Adrenal gland (tissue), 9 donors: ENCODE measurements at regions not wholly inside any gene's neighbourhood (a gene's known extent, or its start where the extent isn't known, plus 50 kb on each side); places are given as distances from the start of the nearest gene placed in this dataset.
A peak's percentile ranks its signal among the peaks of the same experiment; 100 is the strongest.

Experiments
- DNase-seq, 7 donors: peaks; one replicate each; pipeline ENCODE4 v3.0.0-alpha.2; 2019 to 2020
- H3K27ac ChIP-seq, 5 donors: fragments of 200-600 bp; sonication (generic) in 4 of 5; 1 replicate in 3 of 5; 2 replicates in 2 of 5; pipeline versions ENCODE4 v1.5.1 to v1.8.0; 2016 to 2020; ENCODE audit warnings: mild to moderate bottlenecking in 1 of 5
- H3K27me3 ChIP-seq: fragments of 200-600 bp; 2 replicates; pipeline ENCODE4 v1.8.0; 2021
- H3K36me3 ChIP-seq, 2 donors: fragments of 200-600 bp; replicated peaks in 1 of 2; 1 replicate in 1 of 2; 2 replicates in 1 of 2; pipeline versions ENCODE4 v1.5.1 to v1.8.0; 2018 to 2022
- H3K4me1 ChIP-seq, 2 donors: fragments of 200-600 bp; replicated peaks in 1 of 2; 1 replicate in 1 of 2; 2 replicates in 1 of 2; pipeline versions ENCODE4 v1.5.1 to v1.8.0; 2018 to 2021
- H3K4me3 ChIP-seq, 4 donors: fragments of 200-600 bp; sonication (generic) in 3 of 4; one replicate each; pipeline ENCODE4 v1.5.1; 2016 to 2018
- H3K9me3 ChIP-seq, 3 donors: fragments of 200-600 bp; sonication (generic) in 1 of 3; replicated peaks in 1 of 3; 1 replicate in 2 of 3; 2 replicates in 1 of 3; pipeline versions ENCODE4 v1.5.1 to v1.8.0; 2016 to 2021
- POLR2A ChIP-seq, 2 donors: fragments of 450-650 bp; IDR thresholded peaks; one replicate each; pipeline ENCODE4 v1.6.1; 2017; ENCODE audit warnings: antibody characterized with exemption in 2 of 2, mild to moderate bottlenecking in 2 of 2, moderate library complexity in 1 of 2
- WGBS, 4 donors: extraction: QIAGEN DNeasy Blood & Tissue Kit in 2 of 4; methylation state at CpG; one replicate each; pipeline versions ENCODE4 v1.1.5 to v1.1.7; 2013 to 2017; 5-methylcytosine and 5-hydroxymethylcytosine counted together
- intact Hi-C, 2 donors: fragments of 100-400 bp; cut with DNase I; formaldehyde crosslinking; loops; one replicate each; pipeline versions ENCODE4 v1.14.1 to v1.15.0; 2022 to 2023
- TF ChIP-seq, protein P1 (sequence below), 6 experiments: fragments of 450-650 bp in 4 of 6; fragments of 200-600 bp in 2 of 6; sonication (generic) in 1 of 6; IDR thresholded peaks; 1 replicate in 5 of 6; 2 replicates in 1 of 6; pipeline versions ENCODE4 v1.5.1 to v1.8.0; 2016 to 2021; ENCODE audit warnings: antibody characterized with exemption in 6 of 6, mild to moderate bottlenecking in 2 of 6, moderate library complexity in 1 of 6
- donor health status: healthy with polysubstance abuse.
- donor health status: Bipolar disorder and iron deficiency.
- donor health status: DM: yes; HTN: yes; CAD: no.
- donor health status: DM: no; HTN: no; CAD: no.
- donor health status: DM: no; HTN: no; CAD: no.

DNA sequence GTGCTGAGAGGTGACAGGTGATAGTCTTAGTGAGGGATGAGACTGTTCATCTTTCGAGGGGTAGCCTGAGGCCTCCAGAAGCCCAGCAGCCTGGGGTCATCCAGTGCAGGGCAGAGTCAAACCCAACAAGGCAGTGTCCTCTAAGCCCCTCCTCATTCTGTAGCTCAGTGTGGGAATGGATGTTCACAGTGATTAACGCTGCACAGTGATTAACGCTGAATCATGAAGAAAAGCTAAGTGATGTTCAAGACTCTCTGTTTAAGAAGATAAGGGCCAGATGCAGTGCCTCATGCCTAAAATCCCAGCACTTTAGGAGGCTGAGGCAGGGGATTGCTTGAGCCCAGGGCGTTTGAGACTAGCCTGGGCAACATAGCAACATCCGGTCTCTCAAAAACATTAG, 56.3 kb upstream of the LAPTM4A start:
- 70 to 90% (median 85%) methylated on average over 5 of the region's 5 CpGs for WGBS, 4 donors
- H3K9me3 ChIP-seq = no peaks in the 10 kb centered on the region
- no peak for DNase-seq
- H3K4me3 ChIP-seq = no peak overlapping the region
- H3K27me3 ChIP-seq = no peaks in the 10 kb centered on the region
- no peaks in the 10 kb centered on the region for H3K36me3 ChIP-seq
- no peak overlapping the region for H3K27ac ChIP-seq
- intact Hi-C loops = no loop called here
- no peaks in the 10 kb centered on the region for H3K4me1 ChIP-seq
- TF ChIP-seq, protein P1, sequence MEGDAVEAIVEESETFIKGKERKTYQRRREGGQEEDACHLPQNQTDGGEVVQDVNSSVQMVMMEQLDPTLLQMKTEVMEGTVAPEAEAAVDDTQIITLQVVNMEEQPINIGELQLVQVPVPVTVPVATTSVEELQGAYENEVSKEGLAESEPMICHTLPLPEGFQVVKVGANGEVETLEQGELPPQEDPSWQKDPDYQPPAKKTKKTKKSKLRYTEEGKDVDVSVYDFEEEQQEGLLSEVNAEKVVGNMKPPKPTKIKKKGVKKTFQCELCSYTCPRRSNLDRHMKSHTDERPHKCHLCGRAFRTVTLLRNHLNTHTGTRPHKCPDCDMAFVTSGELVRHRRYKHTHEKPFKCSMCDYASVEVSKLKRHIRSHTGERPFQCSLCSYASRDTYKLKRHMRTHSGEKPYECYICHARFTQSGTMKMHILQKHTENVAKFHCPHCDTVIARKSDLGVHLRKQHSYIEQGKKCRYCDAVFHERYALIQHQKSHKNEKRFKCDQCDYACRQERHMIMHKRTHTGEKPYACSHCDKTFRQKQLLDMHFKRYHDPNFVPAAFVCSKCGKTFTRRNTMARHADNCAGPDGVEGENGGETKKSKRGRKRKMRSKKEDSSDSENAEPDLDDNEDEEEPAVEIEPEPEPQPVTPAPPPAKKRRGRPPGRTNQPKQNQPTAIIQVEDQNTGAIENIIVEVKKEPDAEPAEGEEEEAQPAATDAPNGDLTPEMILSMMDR (IDR thresholded peaks at IDR 0.05) = no peak
- no peak for TF ChIP-seq POLR2A (IDR thresholded peaks at IDR 0.05)

DNA sequence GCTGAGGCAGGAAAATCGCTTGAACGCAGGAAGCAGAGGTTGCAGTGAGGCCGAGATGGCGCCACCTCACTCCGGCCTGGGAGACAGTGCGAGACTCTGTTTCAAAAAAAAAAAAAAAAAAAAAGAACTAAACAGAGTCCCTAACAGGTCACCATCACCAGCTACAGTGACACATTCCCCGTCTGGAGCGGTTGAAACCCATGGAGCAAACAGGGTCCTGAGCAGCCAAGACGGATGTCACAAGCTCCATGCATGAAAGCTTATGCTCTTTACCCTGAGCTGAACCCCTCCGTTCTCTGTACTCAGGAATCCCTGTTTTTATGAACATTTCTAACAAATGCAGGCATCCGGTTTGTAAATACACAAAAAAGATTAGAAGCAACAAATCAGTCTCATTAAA, 55.9 kb upstream of the LAPTM4A start:
- 84 to 89% (median 86%) methylated on average over 11 of the region's 11 CpGs for WGBS, 4 donors
- DNase-seq = no peak
- intact Hi-C loops = no loop called here
- no peak for TF ChIP-seq POLR2A (IDR thresholded peaks at IDR 0.05)
- TF ChIP-seq, protein P1 (IDR thresholded peaks at IDR 0.05) = no peak
- no peak overlapping the region for H3K4me3 ChIP-seq
- H3K27me3 ChIP-seq = no peaks in the 10 kb centered on the region
- no peaks in the 10 kb centered on the region for H3K9me3 ChIP-seq
- no peak overlapping the region for H3K27ac ChIP-seq
- no peaks in the 10 kb centered on the region for H3K36me3 ChIP-seq
- H3K4me1 ChIP-seq = no peaks in the 10 kb centered on the region

DNA sequence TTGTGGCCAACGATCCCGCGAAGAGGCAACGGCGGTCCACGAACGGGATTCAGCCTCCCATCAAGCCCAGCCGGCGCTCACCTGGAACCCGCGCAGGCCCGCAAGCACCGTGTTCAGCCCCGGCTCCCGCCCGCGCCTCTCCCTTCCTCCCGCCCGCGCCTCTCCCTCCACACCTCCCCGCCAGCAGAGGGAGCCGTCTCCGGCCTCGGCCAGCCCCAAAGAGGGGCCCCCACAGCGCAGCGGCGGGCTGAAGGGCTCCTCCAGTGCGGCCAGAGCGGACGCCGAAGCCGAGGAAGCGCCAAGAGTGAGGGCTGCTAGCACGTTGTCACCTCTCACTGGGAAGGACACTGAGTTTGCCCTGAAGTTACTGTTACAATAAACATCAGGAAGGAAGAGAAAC, 55.3 kb upstream of the LAPTM4A start:
- peak overlapping the region in 1 of 4 donors; percentile 44 for H3K4me3 ChIP-seq
- intact Hi-C loops = no loop called here
- 7 to 32% (median 21%) methylated on average over 23 to 34 of the region's 34 CpGs for WGBS, 4 donors

DNA sequence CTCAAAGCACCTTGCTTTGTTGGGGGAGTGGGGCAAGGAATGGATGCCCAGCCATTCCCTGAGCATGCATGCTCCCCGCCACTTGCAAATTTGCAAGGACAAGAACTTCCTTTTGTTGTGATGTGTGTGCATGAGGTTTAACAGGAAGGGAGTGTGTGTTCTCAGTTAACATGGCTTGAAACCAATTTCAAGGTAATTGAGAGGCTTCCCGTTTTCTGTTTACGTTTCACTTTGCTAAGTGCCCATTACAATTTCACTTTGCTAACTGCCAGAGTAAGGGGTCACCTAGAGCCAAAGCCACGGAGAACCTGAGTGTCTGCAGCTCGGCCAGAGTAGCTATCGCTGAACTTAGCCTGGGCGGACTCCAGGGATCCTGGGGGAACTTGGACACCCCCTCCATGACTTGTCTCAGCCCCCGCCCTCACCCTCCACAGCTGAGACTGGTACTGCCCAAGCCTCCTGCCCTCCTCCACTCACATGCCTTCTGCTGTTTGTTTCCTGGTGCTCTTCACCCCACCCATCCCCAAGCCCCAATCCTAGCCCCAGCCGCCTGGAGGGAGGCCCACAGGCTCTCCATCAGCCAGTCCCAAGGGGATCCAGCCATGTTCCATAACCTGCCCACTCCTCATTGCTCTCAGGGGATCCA, 53.6 kb upstream of the LAPTM4A start:
- Histone ChIP-seq H3K36me3 (no peaks in the 10 kb centered on the region), H3K27ac (no peak overlapping the region), H3K27me3 (no peaks in the 10 kb centered on the region), H3K4me3 (no peak overlapping the region), H3K4me1 (no peaks in the 10 kb centered on the region), H3K9me3 (no peaks in the 10 kb centered on the region)
- intact Hi-C loops = no loop called here
- 76 to 86% (median 79%) methylated on average over 9 of the region's 9 CpGs for WGBS, 4 donors
- DNase-seq = no peak
- TF ChIP-seq POLR2A (IDR thresholded peaks at IDR 0.05) = no peak
- TF ChIP-seq, protein P1 (IDR thresholded peaks at IDR 0.05) = no peak

More for the DNA sequence above, 55.3 kb upstream of the LAPTM4A start:
- Histone ChIP-seq H3K9me3 (no peaks in the 10 kb centered on the region), H3K27me3 (no peaks in the 10 kb centered on the region), H3K36me3 (no peaks in the 10 kb centered on the region), H3K4me1 (no peaks in the 10 kb centered on the region), H3K27ac (no peak overlapping the region)
- no peak for TF ChIP-seq POLR2A (IDR thresholded peaks at IDR 0.05)
- TF ChIP-seq, protein P1 (IDR thresholded peaks at IDR 0.05) = peak; percentile 43 to 66 (median 50)
- DNase-seq = peak; percentile 50 to 74 (median 61)
